Chondrocyte (in vitro differentiated cells): ENCODE measurements at regions not wholly inside any gene's neighbourhood (a gene's known extent, or its start where the extent isn't known, plus 50 kb on each side); places are given as distances from the start of the nearest gene placed in this dataset.

Source experiments
- DNase-seq: peaks from one replicate; pipeline ENCODE4 v3.0.0; 2021; ENCODE audit warnings: mixed read lengths, low spot score
- H3K27ac Mint-ChIP-seq: one replicate; pipeline ENCODE4 v1.8.0; 2021; ENCODE audit warnings: mild to moderate bottlenecking, moderate library complexity, mixed read lengths; ENCODE audit not compliant: unreplicated experiment
- H3K27me3 Mint-ChIP-seq: 2 replicates; pipeline ENCODE4 v1.8.0; 2021; ENCODE audit warnings: low read depth, mixed read lengths
- H3K36me3 Mint-ChIP-seq: 2 replicates; pipeline ENCODE4 v1.8.0; 2021; ENCODE audit warnings: low read depth, mixed read lengths
- H3K4me1 Mint-ChIP-seq: 2 replicates; pipeline ENCODE4 v1.8.0; 2021; ENCODE audit warnings: low read depth, mild to moderate bottlenecking, mixed read lengths
- H3K4me3 Mint-ChIP-seq: one replicate; pipeline ENCODE4 v1.8.0; 2021; ENCODE audit warnings: mild to moderate bottlenecking, moderate library complexity, mixed read lengths; ENCODE audit not compliant: unreplicated experiment
- H3K9me3 Mint-ChIP-seq: 2 replicates; pipeline ENCODE4 v1.8.0; 2021; ENCODE audit warnings: low read depth, mixed read lengths
- TF ChIP-seq, protein P1 (sequence below): fragments of 200-600 bp; sonication (generic); IDR thresholded peaks from 2 replicates; pipeline ENCODE4 v1.5.0; 2021; ENCODE audit warnings: antibody characterized with exemption, mild to moderate bottlenecking, moderate library complexity

DNA sequence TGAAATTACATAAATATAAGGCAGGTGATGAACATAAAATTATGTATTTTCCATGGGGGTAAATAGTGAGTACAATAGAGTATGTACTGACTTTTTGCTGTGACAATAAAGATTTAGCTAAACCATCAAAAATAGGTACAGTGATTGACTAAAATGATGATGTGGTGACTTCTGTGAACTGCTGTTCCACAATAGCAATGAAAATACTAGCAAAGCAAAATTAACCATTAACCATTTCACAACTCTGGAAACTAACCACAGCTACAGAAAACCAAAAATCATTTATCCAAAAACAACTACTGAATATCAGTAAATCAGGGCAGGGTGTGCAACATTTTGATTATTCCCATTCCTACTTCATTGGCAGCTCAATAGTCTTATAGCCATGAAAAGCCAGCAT, 161.4 kb upstream of the GYPC start:
- TF ChIP-seq, protein P1, sequence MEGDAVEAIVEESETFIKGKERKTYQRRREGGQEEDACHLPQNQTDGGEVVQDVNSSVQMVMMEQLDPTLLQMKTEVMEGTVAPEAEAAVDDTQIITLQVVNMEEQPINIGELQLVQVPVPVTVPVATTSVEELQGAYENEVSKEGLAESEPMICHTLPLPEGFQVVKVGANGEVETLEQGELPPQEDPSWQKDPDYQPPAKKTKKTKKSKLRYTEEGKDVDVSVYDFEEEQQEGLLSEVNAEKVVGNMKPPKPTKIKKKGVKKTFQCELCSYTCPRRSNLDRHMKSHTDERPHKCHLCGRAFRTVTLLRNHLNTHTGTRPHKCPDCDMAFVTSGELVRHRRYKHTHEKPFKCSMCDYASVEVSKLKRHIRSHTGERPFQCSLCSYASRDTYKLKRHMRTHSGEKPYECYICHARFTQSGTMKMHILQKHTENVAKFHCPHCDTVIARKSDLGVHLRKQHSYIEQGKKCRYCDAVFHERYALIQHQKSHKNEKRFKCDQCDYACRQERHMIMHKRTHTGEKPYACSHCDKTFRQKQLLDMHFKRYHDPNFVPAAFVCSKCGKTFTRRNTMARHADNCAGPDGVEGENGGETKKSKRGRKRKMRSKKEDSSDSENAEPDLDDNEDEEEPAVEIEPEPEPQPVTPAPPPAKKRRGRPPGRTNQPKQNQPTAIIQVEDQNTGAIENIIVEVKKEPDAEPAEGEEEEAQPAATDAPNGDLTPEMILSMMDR, result no peak
- Mint-ChIP-seq H3K27me3 (peaks cover 7% of the 10 kb centered on the region), H3K4me3 (no peak overlapping the region), H3K4me1 (no peaks in the 10 kb centered on the region), H3K27ac (no peak overlapping the region), H3K36me3 (peaks cover 5% of the 10 kb centered on the region), H3K9me3 (peaks cover 23% of the 10 kb centered on the region)
- DNase-seq, result no peak

DNA sequence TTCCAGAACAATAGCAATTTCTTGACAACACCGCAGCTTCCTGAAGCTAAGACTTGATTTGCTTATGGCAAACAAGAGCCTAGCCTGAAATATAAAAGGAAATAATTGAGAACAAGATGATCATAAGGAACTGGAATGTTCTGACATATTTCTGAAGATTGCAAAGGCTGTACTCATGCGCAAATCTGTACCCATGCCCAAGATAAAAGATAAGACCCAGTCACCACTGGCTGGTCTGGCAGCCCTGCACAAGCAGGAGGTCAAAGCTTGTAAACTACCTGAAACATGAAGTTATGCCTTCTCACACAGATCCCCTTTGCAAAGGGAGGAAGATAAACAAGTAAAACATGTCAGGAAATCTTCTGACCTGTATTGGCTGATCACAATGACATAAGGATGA, 160.8 kb upstream of the GYPC start:
- H3K36me3 Mint-ChIP-seq, result peaks cover 5% of the 10 kb centered on the region
- TF ChIP-seq, protein P1, result no peak
- no peak overlapping the region for H3K27ac Mint-ChIP-seq
- no peak overlapping the region for H3K4me3 Mint-ChIP-seq
- DNase-seq, result no peak
- no peaks in the 10 kb centered on the region for H3K4me1 Mint-ChIP-seq
- peaks cover 25% of the 10 kb centered on the region for H3K9me3 Mint-ChIP-seq
- peaks cover 7% of the 10 kb centered on the region for H3K27me3 Mint-ChIP-seq

DNA sequence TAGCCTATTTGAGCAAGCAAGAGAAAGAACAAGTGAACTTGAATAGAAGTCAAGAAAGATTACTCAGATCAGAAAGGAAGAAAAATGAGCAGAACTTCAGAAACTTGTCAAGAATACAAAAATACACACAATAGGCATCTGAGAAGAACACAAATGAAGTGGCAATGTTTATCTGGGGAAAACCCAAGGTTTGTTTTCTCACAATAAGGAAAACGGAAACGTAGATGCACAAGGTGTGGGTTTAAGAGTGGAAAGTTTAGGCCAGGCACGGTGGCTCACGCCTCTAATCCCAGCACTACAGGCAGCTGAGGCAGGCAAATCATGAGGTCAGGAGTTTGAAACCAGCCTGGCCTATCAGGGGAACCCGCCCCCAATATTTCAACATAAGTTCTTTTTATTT, 159.5 kb upstream of the GYPC start:
- no peaks in the 10 kb centered on the region for H3K4me1 Mint-ChIP-seq
- H3K36me3 Mint-ChIP-seq, result peaks cover 5% of the 10 kb centered on the region
- H3K27ac Mint-ChIP-seq, result no peak overlapping the region
- no peak overlapping the region for H3K4me3 Mint-ChIP-seq
- H3K27me3 Mint-ChIP-seq, result peaks cover 5% of the 10 kb centered on the region
- no peak for DNase-seq
- TF ChIP-seq, protein P1, result no peak
- H3K9me3 Mint-ChIP-seq, result peaks cover 25% of the 10 kb centered on the region

DNA sequence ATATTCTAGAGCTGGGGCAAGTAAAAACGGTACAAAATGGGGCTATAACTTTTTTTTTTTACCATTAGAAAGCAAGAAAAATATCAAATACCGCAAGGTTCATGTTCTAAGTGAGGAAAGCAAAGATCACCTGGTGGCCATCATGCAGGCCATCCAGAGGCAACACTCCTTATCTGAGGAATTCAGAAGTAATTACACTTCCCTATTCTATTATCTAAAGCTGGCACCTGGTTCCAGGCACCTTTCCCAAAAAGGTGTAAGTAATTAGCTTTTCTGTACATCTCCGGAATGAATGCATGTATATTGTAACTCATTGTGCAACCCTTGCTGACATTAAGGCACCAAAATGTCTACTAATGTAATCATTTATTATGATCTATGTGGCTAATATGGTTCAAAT, 152.5 kb upstream of the GYPC start:
- Mint-ChIP-seq H3K27me3 (peaks cover 5% of the 10 kb centered on the region), H3K9me3 (peaks cover 9% of the 10 kb centered on the region), H3K27ac (no peak overlapping the region), H3K4me3 (no peak overlapping the region), H3K4me1 (peaks cover 7% of the 10 kb centered on the region), H3K36me3 (no peaks in the 10 kb centered on the region)
- TF ChIP-seq, protein P1, result no peak
- no peak for DNase-seq

DNA sequence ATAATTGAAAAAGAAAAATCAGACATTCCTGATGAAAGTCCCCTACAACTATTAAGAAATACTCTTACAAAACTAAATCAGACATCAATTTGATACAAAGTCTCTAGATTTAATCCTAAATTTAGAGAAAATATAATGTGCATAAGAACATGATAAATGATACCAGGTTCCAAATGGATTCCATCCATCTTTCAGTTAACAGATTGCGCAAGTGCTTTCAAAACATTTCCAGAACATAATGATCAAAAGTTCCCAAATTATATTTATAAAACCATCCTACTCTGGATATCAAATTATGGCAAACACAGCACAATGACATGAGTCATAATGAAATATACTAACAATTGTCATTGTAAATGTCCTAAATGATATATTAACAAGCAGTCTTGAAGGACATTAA, 151.0 kb upstream of the GYPC start:
- peaks cover 7% of the 10 kb centered on the region for H3K4me1 Mint-ChIP-seq
- H3K4me3 Mint-ChIP-seq, result no peak overlapping the region
- H3K27ac Mint-ChIP-seq, result no peak overlapping the region
- H3K36me3 Mint-ChIP-seq, result no peaks in the 10 kb centered on the region
- no peak for DNase-seq
- TF ChIP-seq, protein P1, result no peak
- H3K27me3 Mint-ChIP-seq, result peaks cover 5% of the 10 kb centered on the region
- no peaks in the 10 kb centered on the region for H3K9me3 Mint-ChIP-seq
